Smooth muscle cell (in vitro differentiated cells): ENCODE measurements at regions not wholly inside any gene's neighbourhood (a gene's known extent, or its start where the extent isn't known, plus 50 kb on each side); places are given as distances from the start of the nearest gene placed in this dataset.
A peak's percentile ranks its signal among the peaks of the same experiment; 100 is the strongest.

Experiments used
- DNase-seq: peaks from one replicate; lab custom pipeline; 2025; ENCODE audit not compliant: unreplicated experiment; lab: John Stamatoyannopoulos, UW
- H2AFZ ChIP-seq: fragments of 200-600 bp; sonication (generic); 2 replicates; pipeline ENCODE4 v1.6.0; 2016; ENCODE audit warnings: antibody characterized with exemption, low read depth, mild to moderate bottlenecking
- H3F3A ChIP-seq: fragments of 200-600 bp; sonication (generic); 2 replicates; pipeline ENCODE4 v1.6.0; 2017; ENCODE audit warnings: antibody characterized with exemption, low read depth
- H3K27ac ChIP-seq: fragments of 200-600 bp; sonication (generic); 2 replicates; pipeline ENCODE4 v1.5.1; 2016; ENCODE audit warnings: low read depth, mild to moderate bottlenecking
- H3K27me3 ChIP-seq: fragments of 200-600 bp; sonication (generic); 2 replicates; pipeline ENCODE4 v1.6.1; 2016; ENCODE audit warnings: low read depth, mild to moderate bottlenecking
- H3K36me3 ChIP-seq: fragments of 200-600 bp; sonication (generic); 2 replicates; pipeline ENCODE4 v1.5.1; 2016; ENCODE audit warnings: low read depth
- H3K4me1 ChIP-seq: fragments of 200-600 bp; sonication (generic); 2 replicates; pipeline ENCODE4 v1.5.1; 2016; ENCODE audit warnings: low read depth
- H3K4me2 ChIP-seq: fragments of 200-600 bp; sonication (generic); 2 replicates; pipeline ENCODE4 v1.6.0; 2016; ENCODE audit warnings: mild to moderate bottlenecking
- H3K4me3 ChIP-seq: fragments of 200-600 bp; sonication (generic); 2 replicates; pipeline ENCODE4 v1.5.1; 2016; ENCODE audit warnings: mild to moderate bottlenecking
- H3K79me2 ChIP-seq: fragments of 200-600 bp; sonication (generic); 2 replicates; pipeline ENCODE4 v1.6.0; 2016; ENCODE audit warnings: low read depth, mild to moderate bottlenecking
- H3K9ac ChIP-seq: fragments of 200-600 bp; sonication (generic); 2 replicates; pipeline ENCODE4 v1.6.0; 2016; ENCODE audit warnings: low read depth
- H3K9me3 ChIP-seq: fragments of 200-600 bp; sonication (generic); replicated peaks from 2 replicates; pipeline ENCODE4 v1.5.1; 2016; ENCODE audit warnings: low read depth
- H4K20me1 ChIP-seq: fragments of 200-600 bp; sonication (generic); 2 replicates; pipeline ENCODE4 v1.6.0; 2016; ENCODE audit warnings: low read depth
- CTCF ChIP-seq: fragments of 200-600 bp; sonication (generic); IDR thresholded peaks from 2 replicates; pipeline ENCODE4 v1.5.1; 2017; ENCODE audit warnings: borderline replicate concordance, mild to moderate bottlenecking, antibody characterized with exemption; ENCODE audit not compliant: insufficient read depth, poor library complexity, severe bottlenecking
- WGBS: methylation state at CpG from one replicate; pipeline ENCODE4 v1.1.7; 2016; ENCODE audit warnings: low lambda C conversion rate; 5-methylcytosine and 5-hydroxymethylcytosine counted together

DNA sequence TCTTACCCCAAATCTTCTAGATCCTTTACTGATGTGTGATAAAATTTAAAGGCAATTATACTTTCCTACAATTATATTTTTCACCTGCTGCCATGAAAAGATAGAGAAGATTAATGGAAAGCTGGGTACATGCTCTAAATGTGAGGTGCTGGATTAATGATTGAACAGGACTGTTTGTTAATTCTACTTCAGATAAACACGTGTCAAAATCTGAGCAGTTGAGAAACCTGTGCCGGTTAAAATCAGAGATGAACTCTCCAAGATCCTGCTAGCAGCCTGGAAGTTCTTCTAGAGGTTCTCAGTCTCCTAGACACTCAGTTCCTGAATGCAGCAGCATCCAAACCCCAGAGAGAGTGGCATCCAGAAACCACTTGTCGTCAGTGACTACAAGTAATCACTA is 69.2 kb downstream of the INHBA start:
- WGBS = 85% methylated on average over 3 of the region's 3 CpGs

GRCh38 chr7:41630741-41631140 is 72.1 kb downstream of the INHBA start:
- H2AFZ ChIP-seq = no peak overlapping the region
- H3K9ac ChIP-seq = no peak overlapping the region
- H3K27ac ChIP-seq = no peak overlapping the region
- H3K9me3 ChIP-seq = no peaks in the 10 kb centered on the region
- no peaks in the 10 kb centered on the region for H3K36me3 ChIP-seq
- no peak for TF ChIP-seq CTCF
- no peaks in the 10 kb centered on the region for H4K20me1 ChIP-seq
- no peaks in the 10 kb centered on the region for H3F3A ChIP-seq
- no peak overlapping the region for H3K4me3 ChIP-seq
- WGBS = 87% methylated on average over 4 of the region's 4 CpGs
- no peak overlapping the region for H3K4me2 ChIP-seq
- H3K27me3 ChIP-seq = no peaks in the 10 kb centered on the region
- H3K4me1 ChIP-seq = no peaks in the 10 kb centered on the region
- DNase-seq = no peak
- no peaks in the 10 kb centered on the region for H3K79me2 ChIP-seq

More for the DNA sequence above, 69.2 kb downstream of the INHBA start:
- no peak for DNase-seq
- Histone ChIP-seq H3K27me3 (no peaks in the 10 kb centered on the region), H3K79me2 (no peaks in the 10 kb centered on the region), H3F3A (no peaks in the 10 kb centered on the region), H3K4me1 (no peaks in the 10 kb centered on the region), H3K4me3 (no peak overlapping the region), H3K4me2 (no peak overlapping the region), H3K27ac (no peak overlapping the region), H3K36me3 (no peaks in the 10 kb centered on the region), H2AFZ (no peak overlapping the region), H4K20me1 (no peaks in the 10 kb centered on the region), H3K9me3 (no peaks in the 10 kb centered on the region), H3K9ac (no peak overlapping the region)
- TF ChIP-seq CTCF = no peak

DNA sequence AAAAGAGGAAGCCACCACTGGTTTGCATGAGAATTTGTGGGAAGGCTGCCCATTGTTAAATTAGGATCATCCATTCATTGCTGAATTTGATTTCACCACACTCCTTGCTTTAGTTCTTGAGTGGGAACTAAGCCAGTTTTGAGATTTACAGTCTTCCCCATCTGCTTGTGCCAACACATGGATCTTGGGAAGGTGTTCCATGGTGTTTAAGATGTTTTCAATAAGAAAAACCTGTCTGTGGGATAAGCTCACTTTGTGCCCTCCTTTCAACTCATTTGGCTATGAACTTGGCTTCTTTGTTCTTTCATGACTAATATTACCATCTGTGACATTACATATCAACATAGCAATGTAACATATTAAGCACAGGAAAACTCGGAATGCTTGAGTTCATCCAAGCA is 73.2 kb downstream of the INHBA start:
- Histone ChIP-seq H3K27ac (no peak overlapping the region), H3K9me3 (no peaks in the 10 kb centered on the region), H2AFZ (no peak overlapping the region), H3K9ac (no peak overlapping the region), H3K36me3 (no peaks in the 10 kb centered on the region), H3K79me2 (no peaks in the 10 kb centered on the region), H4K20me1 (no peaks in the 10 kb centered on the region), H3K4me3 (no peak overlapping the region), H3K4me1 (peaks cover 3% of the 10 kb centered on the region), H3K4me2 (no peak overlapping the region), H3K27me3 (no peaks in the 10 kb centered on the region), H3F3A (peaks cover under 1% of the 10 kb centered on the region)
- WGBS = 97% methylated on average over 1 of the region's 1 CpG
- DNase-seq = no peak
- no peak for TF ChIP-seq CTCF

DNA sequence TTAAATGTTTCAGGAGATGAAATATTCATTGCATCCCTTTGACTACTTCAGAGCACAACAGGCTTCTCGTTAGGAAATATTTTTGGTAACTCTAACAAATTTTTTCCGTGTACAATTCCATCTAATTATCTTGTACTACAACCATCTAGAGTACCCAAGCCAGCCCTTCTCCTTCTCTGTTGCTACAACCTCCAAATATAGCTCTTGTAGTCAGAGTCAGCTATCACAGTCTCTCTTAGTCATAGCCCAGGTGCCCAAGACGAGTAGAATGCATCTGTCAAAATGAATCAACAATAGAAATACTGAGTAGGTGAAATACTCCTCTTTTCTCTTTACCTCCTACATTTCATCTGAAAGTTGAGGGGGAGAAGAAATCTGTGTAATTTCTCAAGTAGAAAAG is 74.0 kb downstream of the INHBA start:
- Histone ChIP-seq H3K27ac (peak overlapping the region; percentile 28), H3K4me3 (no peak overlapping the region), H3K9ac (no peak overlapping the region), H2AFZ (no peak overlapping the region), H4K20me1 (no peaks in the 10 kb centered on the region), H3K4me1 (peaks cover 5% of the 10 kb centered on the region), H3K79me2 (no peaks in the 10 kb centered on the region), H3K9me3 (no peaks in the 10 kb centered on the region), H3K27me3 (no peaks in the 10 kb centered on the region), H3K36me3 (no peaks in the 10 kb centered on the region), H3K4me2 (no peak overlapping the region), H3F3A (peaks cover 4% of the 10 kb centered on the region)
- DNase-seq = no peak
- TF ChIP-seq CTCF = no peak
- WGBS = 26% methylated on average over 3 of the region's 3 CpGs
